Omental fat pad (tissue), 3 donors: ENCODE measurements at regions not wholly inside any gene's neighbourhood (a gene's known extent, or its start where the extent isn't known, plus 50 kb on each side); places are given as distances from the start of the nearest gene placed in this dataset.
A peak's percentile ranks its signal among the peaks of the same experiment; 100 is the strongest.

Experiments
- ATAC-seq: fragments of 150-250 bp; one replicate; pipeline ENCODE4 v1.9.1; 2016; ENCODE audit warnings: mild to moderate bottlenecking, moderate library complexity; ENCODE audit not compliant: low FRiP score
- DNase-seq: peaks from one replicate; pipeline ENCODE4 v3.0.0-alpha.2; 2019; ENCODE audit warnings: low spot score
- TF ChIP-seq, protein P1 (sequence below), 3 donors: fragments of 450-650 bp; IDR thresholded peaks; one replicate each; pipeline ENCODE4 v1.5.1; 2016 to 2017; ENCODE audit warnings: antibody characterized with exemption in 3 of 3, mild to moderate bottlenecking in 3 of 3, moderate library complexity in 2 of 3

DNA sequence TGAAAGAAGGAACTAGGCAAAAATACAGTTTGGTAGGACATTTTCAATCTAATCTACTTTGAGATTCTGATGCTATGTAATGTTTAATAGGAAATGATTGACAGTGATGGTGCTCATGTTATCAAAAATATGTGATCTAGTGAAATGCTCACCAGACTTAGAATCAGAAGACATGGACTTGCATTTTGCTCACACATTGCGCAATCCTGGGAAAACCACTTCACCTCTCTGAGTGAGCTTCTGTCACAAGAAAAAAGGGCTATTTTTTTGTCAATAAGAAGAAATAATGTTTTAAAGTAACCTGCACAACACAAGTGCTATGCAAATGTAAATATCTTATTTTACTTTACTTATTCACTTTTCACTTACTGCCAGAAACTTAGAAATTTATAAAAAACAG lies 380.9 kb upstream of the HTR2A start:
- ATAC-seq (no peak), DNase-seq (no peak)
- TF ChIP-seq, protein P1, sequence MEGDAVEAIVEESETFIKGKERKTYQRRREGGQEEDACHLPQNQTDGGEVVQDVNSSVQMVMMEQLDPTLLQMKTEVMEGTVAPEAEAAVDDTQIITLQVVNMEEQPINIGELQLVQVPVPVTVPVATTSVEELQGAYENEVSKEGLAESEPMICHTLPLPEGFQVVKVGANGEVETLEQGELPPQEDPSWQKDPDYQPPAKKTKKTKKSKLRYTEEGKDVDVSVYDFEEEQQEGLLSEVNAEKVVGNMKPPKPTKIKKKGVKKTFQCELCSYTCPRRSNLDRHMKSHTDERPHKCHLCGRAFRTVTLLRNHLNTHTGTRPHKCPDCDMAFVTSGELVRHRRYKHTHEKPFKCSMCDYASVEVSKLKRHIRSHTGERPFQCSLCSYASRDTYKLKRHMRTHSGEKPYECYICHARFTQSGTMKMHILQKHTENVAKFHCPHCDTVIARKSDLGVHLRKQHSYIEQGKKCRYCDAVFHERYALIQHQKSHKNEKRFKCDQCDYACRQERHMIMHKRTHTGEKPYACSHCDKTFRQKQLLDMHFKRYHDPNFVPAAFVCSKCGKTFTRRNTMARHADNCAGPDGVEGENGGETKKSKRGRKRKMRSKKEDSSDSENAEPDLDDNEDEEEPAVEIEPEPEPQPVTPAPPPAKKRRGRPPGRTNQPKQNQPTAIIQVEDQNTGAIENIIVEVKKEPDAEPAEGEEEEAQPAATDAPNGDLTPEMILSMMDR (IDR thresholded peaks at IDR 0.05): no peak

DNA sequence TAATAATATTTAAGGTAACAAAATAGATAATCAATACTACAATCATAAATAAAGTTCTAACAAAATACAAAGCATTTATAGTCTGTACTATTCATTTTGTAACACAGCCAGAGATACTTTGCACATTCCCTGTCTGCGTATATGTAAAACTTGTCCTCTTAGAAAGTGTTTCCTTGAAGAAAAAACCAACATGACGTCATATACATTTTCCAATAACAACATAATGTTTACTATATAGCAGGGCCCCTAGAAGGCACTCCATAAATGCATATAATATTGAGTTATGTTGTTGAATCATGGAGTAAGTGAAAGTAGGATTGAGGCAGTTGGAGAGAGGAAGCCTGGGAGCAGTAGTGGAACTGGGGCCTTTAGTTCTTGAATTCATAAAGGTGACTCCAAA lies 371.4 kb upstream of the HTR2A start:
- TF ChIP-seq, protein P1 (IDR thresholded peaks at IDR 0.05): no peak
- no peak for DNase-seq
- ATAC-seq: no peak

DNA sequence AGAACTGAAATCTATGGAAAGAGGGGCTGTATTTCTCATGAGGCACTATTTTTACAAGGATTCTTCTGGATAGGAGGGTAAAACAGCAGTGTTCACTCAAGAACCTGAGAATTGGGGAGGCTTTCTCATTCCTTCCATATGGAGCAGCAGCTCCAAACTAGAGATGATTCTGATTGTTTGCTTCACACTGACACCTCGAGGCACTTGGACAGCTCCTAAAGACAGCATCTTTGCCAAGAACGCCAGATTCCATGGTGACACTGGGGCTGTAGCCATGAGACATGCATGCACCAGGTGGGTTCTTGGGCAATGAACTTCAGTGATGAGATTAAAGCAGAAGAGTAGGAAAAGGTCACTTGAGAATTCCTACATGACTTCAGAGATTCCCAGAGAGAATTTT lies 361.5 kb upstream of the HTR2A start:
- ATAC-seq: no peak
- TF ChIP-seq, protein P1 (IDR thresholded peaks at IDR 0.05): no peak
- DNase-seq: no peak

DNA sequence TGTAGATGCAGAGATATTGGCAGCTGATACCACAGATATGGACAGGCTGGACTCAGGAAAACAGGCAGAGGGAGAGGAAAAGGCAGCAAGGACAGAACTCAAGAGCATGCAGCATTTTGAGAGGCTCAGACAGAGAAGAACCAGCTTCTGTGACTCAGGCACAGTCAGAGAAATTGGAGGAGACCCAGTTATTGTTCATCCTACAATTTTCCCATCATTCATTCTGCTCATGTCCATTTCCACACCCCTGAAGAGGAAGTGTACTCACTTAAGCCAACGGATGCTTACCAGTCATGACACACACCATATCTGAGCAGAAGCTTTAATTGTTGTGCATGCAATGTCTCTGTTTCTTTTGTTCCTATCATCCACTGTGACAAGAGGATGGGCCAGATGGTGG lies 359.8 kb upstream of the HTR2A start:
- DNase-seq: no peak
- TF ChIP-seq, protein P1 (IDR thresholded peaks at IDR 0.05): no peak
- peak; percentile 30 for ATAC-seq

DNA sequence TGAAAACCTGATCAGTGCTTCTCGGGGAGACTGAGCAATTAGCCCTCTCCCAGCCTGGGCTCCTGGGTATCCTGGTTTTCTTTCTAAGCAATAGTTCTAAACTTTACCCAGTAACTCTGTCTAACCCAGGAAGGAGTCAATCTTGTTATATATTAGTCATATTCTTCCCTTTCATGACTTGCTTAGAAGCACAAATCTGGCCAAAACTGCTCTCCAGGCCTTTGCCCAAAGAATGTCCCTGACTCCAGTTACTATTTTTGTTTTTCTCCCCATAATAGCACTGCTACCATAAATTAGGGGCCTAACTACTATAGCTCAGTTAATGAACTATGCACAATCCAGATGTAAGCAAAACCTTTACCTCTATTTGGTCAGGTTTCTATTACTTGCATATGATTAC lies 355.8 kb upstream of the HTR2A start:
- ATAC-seq (no peak), DNase-seq (no peak)
- TF ChIP-seq, protein P1 (IDR thresholded peaks at IDR 0.05): no peak

DNA sequence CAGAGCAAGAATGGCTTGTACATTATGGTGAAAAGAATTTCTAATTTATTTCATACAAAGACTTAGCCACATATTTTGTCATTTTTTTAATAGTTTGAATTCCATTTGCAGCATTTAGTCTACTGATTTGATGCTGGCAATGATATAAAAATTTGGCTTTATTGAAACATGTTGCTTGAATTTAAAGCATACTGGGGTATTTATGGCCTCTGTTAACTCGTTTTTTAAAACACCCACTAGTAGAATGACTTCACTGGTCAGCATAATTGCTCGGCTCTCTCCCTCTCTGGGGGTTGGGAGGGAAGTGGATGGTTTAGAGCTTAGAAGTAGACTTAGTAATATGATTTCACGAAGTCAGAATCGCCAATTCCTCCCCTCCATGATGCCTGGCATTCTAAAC lies 354.9 kb upstream of the HTR2A start:
- DNase-seq (no peak), ATAC-seq (no peak)
- TF ChIP-seq, protein P1 (IDR thresholded peaks at IDR 0.05): no peak

DNA sequence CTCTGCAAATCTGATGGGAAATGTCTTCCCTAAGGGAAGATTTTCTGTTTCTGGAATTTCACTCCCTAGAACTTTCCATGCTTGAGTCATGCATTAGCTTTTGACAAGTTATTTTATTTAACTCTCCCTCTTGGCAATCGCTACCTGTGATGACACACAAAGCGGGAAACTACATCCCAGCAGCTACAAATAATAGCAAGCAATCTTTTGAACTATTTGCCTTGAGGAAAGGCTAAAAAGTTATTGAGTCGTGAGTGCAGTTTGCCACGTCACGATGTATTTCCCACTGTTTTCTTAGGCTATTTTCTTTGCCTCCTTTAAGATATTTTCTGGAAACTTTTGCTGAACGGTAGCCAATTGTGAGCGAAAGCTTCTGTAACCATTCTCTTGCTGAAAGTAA lies 353.3 kb upstream of the HTR2A start:
- ATAC-seq (peak; percentile 94), DNase-seq (no peak)
- TF ChIP-seq, protein P1 (IDR thresholded peaks at IDR 0.05): no peak
